ENCODE measurements at regions not wholly inside any gene's neighbourhood (a gene's known extent, or its start where the extent isn't known, plus 50 kb on each side); places are given as distances from the start of the nearest gene placed in this dataset.

DNA sequence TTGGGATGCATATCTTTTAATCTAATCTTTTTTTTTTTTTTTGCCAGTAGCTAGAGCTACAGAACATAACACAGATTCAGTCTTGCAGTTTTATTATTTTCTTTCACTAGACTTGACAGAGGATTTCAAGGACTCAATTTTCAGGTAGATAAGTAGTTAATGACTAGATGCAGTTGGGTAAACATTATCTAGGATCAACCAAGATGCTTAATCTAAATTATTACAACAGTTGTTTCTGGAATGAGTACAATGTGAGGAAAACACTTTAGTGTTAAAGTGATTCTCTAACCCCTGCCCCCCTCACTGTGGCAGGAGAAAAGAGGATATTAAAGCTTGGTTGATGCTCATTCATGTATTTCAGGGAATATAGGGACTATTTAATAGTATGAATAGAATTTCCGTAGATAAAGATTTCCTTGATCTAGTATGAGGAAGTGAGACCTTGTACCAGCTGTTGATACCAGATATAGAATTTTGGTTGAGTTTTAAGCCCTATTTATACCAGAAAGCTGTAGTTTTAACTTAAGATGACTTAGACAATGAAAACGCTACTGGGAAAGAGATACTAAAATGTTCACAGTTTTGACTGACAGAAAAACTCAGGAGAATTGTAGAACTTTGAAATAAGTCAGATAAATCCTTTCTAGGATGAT, 389.0 kb upstream of the C2CD4B start:
- POLR2A ChIA-PET (ENCODE audit: unreplicated experiment), result interaction anchor here (0.6 kb wide), 1 partner anchor 120 kb away, joined by 3 read pairs; no protein-coding TSS in a partner anchor
- Histone ChIP-seq H3K4me3 (no peak overlapping the region), H3F3A (ENCODE audit: insufficient read depth, low read depth) (no peaks in the 10 kb centered on the region), H3K79me2 (ENCODE audit: low read depth) (no peaks in the 10 kb centered on the region), H3K9me2 (ENCODE audit: insufficient read depth) (no peaks in the 10 kb centered on the region), H3K27ac (no peak overlapping the region), H3K27me3 (ENCODE audit: insufficient read depth, low read depth) (no peaks in the 10 kb centered on the region), H3K4me2 (no peak overlapping the region), H3K4me1 (replicated peaks; ENCODE audit: insufficient read depth) (0 out of 2 replicates have a peak, but pooled peaks cover 8% of the 10 kb centered on the region), H4K20me1 (ENCODE audit: insufficient read depth) (no peaks in the 10 kb centered on the region), H2AFZ (no peak overlapping the region), H3K9me3 (ENCODE audit: insufficient read depth, low read depth) (no peaks in the 10 kb centered on the region), H3K36me3 (ENCODE audit: low read depth) (no peaks in the 10 kb centered on the region)
- no TSS peak for BruUV-seq (replicated peaks)
- DNase-seq, result no peak
- CTCF ChIA-PET, result no interaction called here
- no peak for TF ChIP-seq EZH2 (IDR thresholded peaks at IDR 0.05; ENCODE audit: low read depth)
- TF ChIP-seq CTCF (conservative IDR thresholded peaks at IDR 0.05), result no peak
- intact Hi-C loops (cut with micrococcal nuclease; ENCODE audit: unreplicated experiment), result no loop called here

DNA sequence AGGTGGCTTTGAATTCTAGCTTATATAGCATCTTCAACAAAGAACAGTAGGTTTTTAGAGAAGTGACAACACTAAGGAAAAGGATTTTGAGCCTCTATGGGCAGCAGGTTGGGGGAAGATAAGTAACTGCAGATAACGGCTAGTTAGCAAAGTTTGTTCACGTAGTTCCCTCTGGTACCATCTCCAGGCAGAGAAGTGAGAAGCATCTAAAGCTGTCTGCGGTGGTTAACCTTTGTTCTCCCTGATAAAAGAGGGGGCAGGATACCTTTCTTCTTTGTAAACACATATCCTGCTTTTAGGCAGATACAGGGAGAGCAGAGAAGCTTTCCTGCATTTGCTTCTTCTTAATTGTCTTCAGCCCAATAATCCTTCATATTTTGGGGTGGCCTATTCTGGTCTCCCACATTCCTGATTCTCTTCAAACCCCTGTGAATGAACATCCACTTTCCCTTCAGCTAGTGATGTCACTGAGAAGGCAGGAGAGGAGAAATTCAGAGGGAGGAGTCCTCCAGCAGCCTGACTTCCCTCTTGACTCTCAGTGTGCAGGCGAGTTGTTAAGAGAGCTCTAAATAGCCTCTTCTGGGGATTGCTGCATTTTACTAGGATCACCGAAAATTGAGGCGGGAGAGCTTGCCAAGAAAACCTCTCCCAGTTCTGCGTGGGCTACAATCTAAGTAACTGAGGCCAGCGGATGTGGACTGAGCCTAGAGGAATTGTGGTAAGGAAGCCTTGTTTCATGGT, 393.7 kb upstream of the C2CD4B start:
- POLR2A ChIA-PET (ENCODE audit: unreplicated experiment), result no interaction called here
- H3F3A ChIP-seq (ENCODE audit: insufficient read depth, low read depth), result no peaks in the 10 kb centered on the region
- no TSS peak for BruUV-seq (replicated peaks)
- intact Hi-C loops (cut with micrococcal nuclease; ENCODE audit: unreplicated experiment), result no loop called here
- H3K9me2 ChIP-seq (ENCODE audit: insufficient read depth), result no peaks in the 10 kb centered on the region
- H3K4me2 ChIP-seq, result no peak overlapping the region
- H3K27me3 ChIP-seq (ENCODE audit: insufficient read depth, low read depth), result no peaks in the 10 kb centered on the region
- CTCF ChIA-PET, result no interaction called here
- no peaks in the 10 kb centered on the region for H4K20me1 ChIP-seq (ENCODE audit: insufficient read depth)
- H3K36me3 ChIP-seq (ENCODE audit: low read depth), result no peaks in the 10 kb centered on the region
- no peak overlapping the region for H2AFZ ChIP-seq
- no peak overlapping the region for H3K4me3 ChIP-seq
- H3K79me2 ChIP-seq (ENCODE audit: low read depth), result no peaks in the 10 kb centered on the region
- 0 out of 2 replicates have a peak, but pooled peaks cover 8% of the 10 kb centered on the region for H3K4me1 ChIP-seq (replicated peaks; ENCODE audit: insufficient read depth)
- no peaks in the 10 kb centered on the region for H3K9me3 ChIP-seq (ENCODE audit: insufficient read depth, low read depth)
- no peak for DNase-seq
- no peak overlapping the region for H3K27ac ChIP-seq
- no peak for TF ChIP-seq EZH2 (IDR thresholded peaks at IDR 0.05; ENCODE audit: low read depth)
- no peak for TF ChIP-seq CTCF (conservative IDR thresholded peaks at IDR 0.05)

DNA sequence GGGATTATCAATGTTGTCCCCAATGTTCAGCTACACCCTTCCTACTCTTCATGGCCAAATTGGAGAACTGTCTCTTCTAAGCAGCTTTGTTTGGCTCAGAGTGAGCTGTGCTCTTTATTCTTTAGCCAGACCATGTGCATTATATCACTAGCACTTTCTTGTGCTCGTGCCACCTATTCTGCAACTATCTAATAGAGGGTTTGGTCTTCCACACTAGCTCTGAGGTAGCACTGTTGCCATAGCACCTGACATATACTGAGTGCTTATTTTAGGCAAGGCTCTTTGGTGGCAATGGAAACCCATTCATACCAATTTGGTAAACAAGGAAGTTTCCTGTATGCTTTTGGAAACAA, 394.3 kb upstream of the C2CD4B start:
- H3K4me1 ChIP-seq (replicated peaks; ENCODE audit: insufficient read depth), result 0 out of 2 replicates have a peak, but pooled peaks cover 8% of the 10 kb centered on the region
- H2AFZ ChIP-seq, result no peak overlapping the region
- H3F3A ChIP-seq (ENCODE audit: insufficient read depth, low read depth), result no peaks in the 10 kb centered on the region
- no peak for TF ChIP-seq EZH2 (IDR thresholded peaks at IDR 0.05; ENCODE audit: low read depth)
- no peak for TF ChIP-seq CTCF (conservative IDR thresholded peaks at IDR 0.05)
- no TSS peak for BruUV-seq (replicated peaks)
- no peaks in the 10 kb centered on the region for H3K9me2 ChIP-seq (ENCODE audit: insufficient read depth)
- H3K79me2 ChIP-seq (ENCODE audit: low read depth), result no peaks in the 10 kb centered on the region
- H4K20me1 ChIP-seq (ENCODE audit: insufficient read depth), result no peaks in the 10 kb centered on the region
- no peak overlapping the region for H3K4me3 ChIP-seq
- no peaks in the 10 kb centered on the region for H3K36me3 ChIP-seq (ENCODE audit: low read depth)
- ChIA-PET CTCF (no interaction called here), POLR2A (ENCODE audit: unreplicated experiment) (no interaction called here)
- H3K9me3 ChIP-seq (ENCODE audit: insufficient read depth, low read depth), result no peaks in the 10 kb centered on the region
- DNase-seq, result no peak
- H3K27ac ChIP-seq, result no peak overlapping the region
- no peak overlapping the region for H3K4me2 ChIP-seq
- H3K27me3 ChIP-seq (ENCODE audit: insufficient read depth, low read depth), result no peaks in the 10 kb centered on the region
- intact Hi-C loops (cut with micrococcal nuclease; ENCODE audit: unreplicated experiment), result no loop called here
